ENCODE measurements at regions not wholly inside any gene's neighbourhood (a gene's known extent, or its start where the extent isn't known, plus 50 kb on each side); places are given as distances from the start of the nearest gene placed in this dataset.

- Histone ChIP-seq H3K27me3 (ENCODE audit: control insufficient read depth, low read length) (no peaks in the 10 kb centered on the region), H3K9me2 (replicated peaks; ENCODE audit: control insufficient read depth, low read length) (no peaks in the 10 kb centered on the region), H3K4me2 (ENCODE audit: low read length) (no peak overlapping the region), H3K36me3 (ENCODE audit: control insufficient read depth, low read length) (no peaks in the 10 kb centered on the region), H3K4me3 (ENCODE audit: low read length) (no peak overlapping the region), H3K27ac (ENCODE audit: low read depth, low read length) (no peak overlapping the region), H3K79me2 (ENCODE audit: control insufficient read depth, low read length) (no peaks in the 10 kb centered on the region), H3K9me3 (ENCODE audit: control insufficient read depth, insufficient read depth, low read length) (peaks cover 4% of the 10 kb centered on the region; the same call in 1 of the 2 replicates), H3F3A (ENCODE audit: control insufficient read depth, insufficient read depth) (no peaks in the 10 kb centered on the region), H3K4me1 (ENCODE audit: control insufficient read depth, low read length) (peaks cover 10% of the 10 kb centered on the region), H4K20me1 (ENCODE audit: control insufficient read depth, insufficient read depth, low read depth, low read length) (no peaks in the 10 kb centered on the region)
- no peak for TF ChIP-seq EZH2phosphoT487 (IDR thresholded peaks at IDR 0.05; ENCODE audit: borderline replicate concordance, low read length)
- no peak for TF ChIP-seq CTCF (IDR thresholded peaks at IDR 0.05; ENCODE audit: low read depth, low read length, poor library complexity, severe bottlenecking)
Measured at GRCh38 chr5:72600391-72600981, 93.3 kb upstream of the ZNF366 start.

GRCh38 chr5:72599519-72600370 is 92.5 kb upstream of the ZNF366 start:
- H3K4me1 ChIP-seq (ENCODE audit: control insufficient read depth, low read length): peaks cover 10% of the 10 kb centered on the region
- no peak overlapping the region for H3K27ac ChIP-seq (ENCODE audit: low read depth, low read length)
- H3K36me3 ChIP-seq (ENCODE audit: control insufficient read depth, low read length): no peaks in the 10 kb centered on the region
- H3K4me3 ChIP-seq (ENCODE audit: low read length): no peak overlapping the region
- H3K9me2 ChIP-seq (replicated peaks; ENCODE audit: control insufficient read depth, low read length): no peaks in the 10 kb centered on the region
- H3K79me2 ChIP-seq (ENCODE audit: control insufficient read depth, low read length): no peaks in the 10 kb centered on the region
- no peaks in the 10 kb centered on the region for H3F3A ChIP-seq (ENCODE audit: control insufficient read depth, insufficient read depth)
- no peaks in the 10 kb centered on the region for H4K20me1 ChIP-seq (ENCODE audit: control insufficient read depth, insufficient read depth, low read depth, low read length)
- no peaks in the 10 kb centered on the region for H3K27me3 ChIP-seq (ENCODE audit: control insufficient read depth, low read length)
- TF ChIP-seq CTCF (IDR thresholded peaks at IDR 0.05; ENCODE audit: low read depth, low read length, poor library complexity, severe bottlenecking): no peak
- TF ChIP-seq EZH2phosphoT487 (IDR thresholded peaks at IDR 0.05; ENCODE audit: borderline replicate concordance, low read length): no peak
- H3K9me3 ChIP-seq (ENCODE audit: control insufficient read depth, insufficient read depth, low read length): peaks cover 4% of the 10 kb centered on the region; the same call in 1 of the 2 replicates
- no peak overlapping the region for H3K4me2 ChIP-seq (ENCODE audit: low read length)

GRCh38 chr5:72599065-72599433 is 91.8 kb upstream of the ZNF366 start:
- no peaks in the 10 kb centered on the region for H3K27me3 ChIP-seq (ENCODE audit: control insufficient read depth, low read length)
- no peaks in the 10 kb centered on the region for H3K79me2 ChIP-seq (ENCODE audit: control insufficient read depth, low read length)
- no peaks in the 10 kb centered on the region for H3F3A ChIP-seq (ENCODE audit: control insufficient read depth, insufficient read depth)
- no peak overlapping the region for H3K27ac ChIP-seq (ENCODE audit: low read depth, low read length)
- no peaks in the 10 kb centered on the region for H3K36me3 ChIP-seq (ENCODE audit: control insufficient read depth, low read length)
- no peak for TF ChIP-seq EZH2phosphoT487 (IDR thresholded peaks at IDR 0.05; ENCODE audit: borderline replicate concordance, low read length)
- TF ChIP-seq CTCF (IDR thresholded peaks at IDR 0.05; ENCODE audit: low read depth, low read length, poor library complexity, severe bottlenecking): no peak
- no peak overlapping the region for H3K4me2 ChIP-seq (ENCODE audit: low read length)
- no peaks in the 10 kb centered on the region for H4K20me1 ChIP-seq (ENCODE audit: control insufficient read depth, insufficient read depth, low read depth, low read length)
- no peaks in the 10 kb centered on the region for H3K9me2 ChIP-seq (replicated peaks; ENCODE audit: control insufficient read depth, low read length)
- H3K4me1 ChIP-seq (ENCODE audit: control insufficient read depth, low read length): peaks cover 10% of the 10 kb centered on the region
- no peak overlapping the region for H3K4me3 ChIP-seq (ENCODE audit: low read length)
- H3K9me3 ChIP-seq (ENCODE audit: control insufficient read depth, insufficient read depth, low read length): peaks cover 4% of the 10 kb centered on the region; the same call in 1 of the 2 replicates
